GM19238 (cell line): ENCODE measurements at regions not wholly inside any gene's neighbourhood (a gene's known extent, or its start where the extent isn't known, plus 50 kb on each side); places are given as distances from the start of the nearest gene placed in this dataset.

Experiments
- DNase-seq: peaks from one replicate; pipeline ENCODE4 v3.0.0; 2011; ENCODE audit warnings: low spot score; ENCODE audit not compliant: insufficient read length

DNA sequence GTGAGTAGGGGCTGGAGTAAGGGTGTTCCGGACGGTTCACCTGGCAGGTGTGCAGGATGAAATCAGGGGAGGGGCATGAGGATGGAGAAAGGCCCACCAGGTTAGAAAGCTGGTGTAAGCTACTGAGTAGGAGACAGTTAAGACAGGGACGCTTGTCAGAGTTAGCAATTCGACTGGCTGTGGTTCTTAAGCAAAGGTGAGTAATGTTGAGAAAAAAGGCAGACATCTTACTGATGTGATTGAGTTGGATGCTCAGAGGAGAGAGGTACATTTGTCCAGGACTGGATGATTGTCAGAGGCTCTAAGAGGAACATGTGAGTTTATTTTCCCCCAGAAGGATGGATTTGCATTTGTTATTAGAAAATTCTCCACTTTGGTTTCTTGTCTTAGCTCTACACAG, 90.5 kb upstream of the MGAT5 start:
- no peak for DNase-seq

DNA sequence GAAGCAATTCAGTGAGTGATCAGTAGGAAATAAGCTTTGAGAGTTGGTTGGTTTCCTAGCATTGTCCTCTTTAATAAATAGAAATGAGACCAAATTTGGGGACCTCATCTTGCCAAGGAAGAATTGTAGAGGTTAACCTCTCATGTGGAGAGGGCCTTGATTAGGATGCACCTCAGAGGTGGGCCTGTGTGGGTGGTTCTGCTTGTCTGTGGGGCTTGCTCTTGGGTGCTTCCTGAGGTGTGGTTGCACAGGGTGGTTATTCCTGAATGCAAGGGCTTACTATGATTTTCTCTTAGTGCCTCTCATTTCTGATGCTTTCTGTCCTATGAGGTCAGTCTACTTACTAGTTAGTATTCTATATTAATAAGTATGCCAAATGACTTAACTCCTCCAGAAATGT, 89.6 kb upstream of the MGAT5 start:
- DNase-seq: no peak

DNA sequence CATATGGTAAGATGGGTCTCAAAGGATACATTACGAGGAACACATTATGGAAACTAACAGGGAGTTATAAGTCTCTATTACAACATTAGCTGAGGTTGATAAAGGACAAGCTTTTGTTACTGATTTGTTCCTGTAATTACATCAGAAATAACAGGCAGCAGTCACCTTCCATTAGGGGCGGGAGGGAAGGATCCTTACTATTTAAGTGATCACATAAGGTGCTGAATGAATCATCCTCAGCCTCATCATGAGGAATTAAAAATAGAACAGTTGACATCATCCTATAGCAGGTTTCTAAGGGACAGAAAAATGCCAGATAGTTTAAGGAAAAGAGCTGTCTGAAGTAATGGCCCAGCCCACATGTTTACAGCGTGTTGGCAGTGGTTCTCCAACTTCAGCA, 86.9 kb upstream of the MGAT5 start:
- no peak for DNase-seq

DNA sequence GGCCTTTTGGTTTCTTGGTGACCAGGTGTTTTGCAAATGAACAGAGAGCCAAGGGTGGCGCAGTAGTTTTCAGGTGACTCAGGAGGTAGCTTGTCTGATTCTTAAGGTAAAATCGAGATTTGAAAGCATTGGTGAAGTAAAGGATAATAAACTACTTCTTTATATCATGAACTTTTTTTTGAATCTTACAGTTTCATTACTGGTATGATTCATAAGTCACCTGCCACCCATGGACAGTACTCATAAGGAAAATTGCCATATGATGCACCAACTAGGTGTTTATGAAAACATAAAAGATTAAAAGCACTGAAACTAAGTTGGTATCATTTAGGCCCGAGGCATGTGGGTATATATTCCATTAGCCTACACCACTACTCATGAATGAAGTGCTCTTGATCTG, 84.1 kb upstream of the MGAT5 start:
- no peak for DNase-seq

DNA sequence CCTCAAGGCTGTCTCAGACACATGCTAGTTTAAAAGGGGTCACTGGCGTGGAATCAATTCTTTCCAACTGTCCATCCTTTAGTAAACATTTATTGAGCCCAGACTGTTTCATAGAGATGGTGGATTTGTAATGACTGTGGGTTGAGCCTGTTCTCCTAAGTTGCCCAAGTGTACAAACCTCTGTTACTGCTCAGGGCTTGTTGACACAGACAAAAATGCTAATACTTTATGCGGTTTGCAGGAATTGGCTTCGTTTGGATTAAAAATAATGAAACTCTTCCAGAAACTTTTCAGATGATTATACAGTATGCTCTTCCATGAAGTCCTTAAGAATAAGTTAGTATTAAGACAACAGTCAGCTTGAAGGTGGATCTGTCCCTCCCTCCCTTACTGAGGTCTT, 83.6 kb upstream of the MGAT5 start:
- no peak for DNase-seq

DNA sequence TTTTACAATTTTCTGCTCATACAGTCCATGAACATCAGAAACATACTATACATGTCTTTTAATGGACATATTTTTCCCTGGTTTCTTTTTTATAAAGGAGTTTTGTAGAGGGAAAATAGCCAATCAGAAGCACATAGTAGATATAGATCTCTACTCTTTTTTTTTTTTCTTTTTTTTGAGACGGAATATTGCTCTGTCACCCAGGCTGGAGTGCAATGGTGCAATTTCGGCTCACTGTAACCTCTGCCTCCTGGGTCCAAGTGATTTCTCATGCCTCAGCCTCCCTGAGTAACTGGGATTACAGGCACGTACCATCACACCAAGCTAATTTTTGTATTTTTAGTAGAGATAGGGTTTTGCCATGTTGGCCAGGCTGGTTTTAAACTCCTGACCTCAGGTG, 83.2 kb upstream of the MGAT5 start:
- no peak for DNase-seq

DNA sequence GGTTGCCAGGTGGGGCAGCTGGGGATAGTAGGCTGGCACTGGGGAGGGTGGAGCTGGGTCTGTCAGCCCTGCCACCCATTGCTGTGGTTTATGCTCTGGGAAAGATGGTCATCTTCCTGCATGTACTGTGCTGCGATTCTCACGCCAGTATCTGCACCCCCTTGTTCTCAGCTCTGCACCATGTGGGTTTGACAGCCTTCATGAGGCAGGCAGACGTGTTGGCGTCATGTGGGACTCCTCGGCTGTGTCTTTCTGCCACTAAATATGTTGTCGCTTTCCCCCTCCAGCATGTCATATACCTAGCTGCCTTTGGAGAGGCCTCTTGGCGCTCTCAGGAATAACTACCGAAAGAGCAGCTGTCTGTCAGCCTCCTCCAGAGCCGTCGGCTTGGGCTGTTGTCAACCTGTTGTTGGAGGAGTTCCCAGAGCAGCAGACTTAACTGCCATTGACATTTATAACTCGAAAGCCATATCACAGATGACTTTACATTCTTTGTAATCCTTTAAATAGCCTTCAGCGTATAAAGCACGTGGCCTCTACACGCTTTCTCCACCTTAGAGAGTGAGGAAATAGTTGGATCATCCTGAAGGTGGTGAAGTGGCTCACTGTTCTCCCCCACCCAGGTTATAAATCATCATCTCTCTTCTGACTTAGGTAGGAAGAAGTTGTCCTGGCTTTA, 80.4 kb upstream of the MGAT5 start:
- DNase-seq: no peak

DNA sequence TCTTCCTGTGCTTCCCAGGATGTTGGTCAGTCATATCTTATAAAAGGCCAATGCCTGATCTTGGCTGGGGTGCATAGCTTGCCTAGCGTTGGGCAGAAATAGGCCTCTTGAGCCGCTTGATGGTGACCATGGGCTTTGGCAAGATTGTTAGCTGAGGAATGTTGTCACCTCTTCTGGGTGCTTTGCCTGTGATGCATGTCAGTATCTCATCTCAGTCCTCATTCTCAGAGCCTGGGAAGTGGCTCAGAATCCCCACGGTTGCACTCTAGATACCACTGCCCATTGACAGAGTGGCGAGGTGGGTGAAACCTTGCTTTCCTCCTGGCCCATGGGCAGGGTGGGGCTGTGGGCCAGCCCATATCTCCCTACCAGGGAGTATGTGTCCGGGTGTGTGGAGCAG, 79.2 kb upstream of the MGAT5 start:
- DNase-seq: no peak

DNA sequence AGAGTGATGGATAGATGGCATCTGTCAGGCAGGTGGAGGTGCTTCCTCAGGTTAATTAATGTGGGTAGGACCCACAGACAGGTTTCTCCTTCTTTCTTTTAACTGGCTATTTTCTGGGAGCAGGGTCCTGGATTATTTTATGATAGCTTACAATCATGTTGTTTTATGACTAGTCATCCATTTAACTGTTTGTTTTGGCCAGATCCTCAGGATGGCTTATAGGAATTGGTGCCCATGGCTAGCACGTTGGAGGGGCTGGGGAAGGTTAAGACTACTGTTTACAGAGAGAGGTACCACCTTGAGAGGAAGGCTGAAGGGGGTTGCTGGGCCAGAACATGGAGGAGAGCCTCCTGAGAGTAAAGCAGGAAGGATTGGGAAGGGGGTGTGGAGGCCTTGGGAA, 78.0 kb upstream of the MGAT5 start:
- DNase-seq: no peak

DNA sequence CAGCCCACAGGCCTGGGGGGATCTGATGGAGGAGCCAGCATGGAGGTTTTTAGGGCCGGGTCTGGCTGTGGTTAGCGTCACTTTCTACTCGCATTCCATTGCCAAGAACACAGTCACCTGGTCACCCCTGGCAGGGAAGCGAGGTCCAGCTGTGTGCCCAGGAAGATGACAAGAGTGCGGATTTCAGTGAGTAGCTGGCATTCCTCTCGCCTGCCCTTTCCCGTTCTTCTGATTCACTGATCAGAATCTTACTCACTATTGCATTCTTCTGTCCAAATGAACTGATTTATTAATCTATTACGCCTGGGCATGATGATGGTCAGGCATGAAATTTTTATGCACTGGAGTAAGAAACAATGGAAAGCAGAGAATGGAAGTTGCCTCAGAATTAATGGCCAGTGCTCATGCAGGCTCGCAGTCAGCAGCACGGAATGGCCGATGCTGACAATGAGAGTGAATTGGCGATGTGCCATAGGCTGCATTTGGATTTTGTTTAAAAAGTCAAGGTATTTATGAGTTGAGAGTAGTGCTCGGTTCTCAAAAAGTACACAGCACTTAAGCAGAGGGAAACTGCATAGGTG, 76.4 kb upstream of the MGAT5 start:
- no peak for DNase-seq

DNA sequence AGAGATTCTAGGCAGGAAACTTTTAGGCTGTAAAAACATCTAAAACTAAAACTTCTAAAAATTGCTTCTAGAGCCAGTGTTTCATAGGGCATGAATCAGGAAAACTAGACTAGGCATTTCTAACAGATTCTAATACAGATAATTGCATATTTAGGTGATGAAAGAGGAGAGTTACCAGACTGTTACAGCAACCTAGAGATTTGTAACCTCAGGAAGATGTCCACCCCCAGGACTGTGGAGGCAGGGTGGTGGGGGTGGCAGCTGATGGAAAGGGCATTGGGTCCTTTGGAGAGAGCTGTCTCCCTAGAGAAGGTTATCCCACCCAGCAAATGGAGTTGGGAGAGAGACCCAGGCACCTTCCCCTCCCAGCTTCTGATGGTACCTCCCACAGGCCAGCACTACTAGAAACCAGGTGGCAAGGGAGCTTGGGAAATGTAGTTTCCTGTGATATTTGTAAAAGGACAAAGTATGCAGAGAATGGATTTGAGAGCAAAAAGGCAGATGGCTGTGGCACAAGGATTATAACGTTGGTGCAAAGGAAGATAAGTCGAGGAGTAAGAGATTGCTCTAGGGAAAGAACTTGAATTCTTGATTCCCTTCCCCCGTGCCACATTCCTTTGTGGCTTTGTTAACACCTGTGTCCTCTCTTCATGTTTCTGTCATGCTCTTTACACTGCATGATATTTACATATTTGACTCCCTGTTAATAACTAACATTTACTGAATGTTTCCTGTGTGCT, 75.6 kb upstream of the MGAT5 start:
- no peak for DNase-seq

DNA sequence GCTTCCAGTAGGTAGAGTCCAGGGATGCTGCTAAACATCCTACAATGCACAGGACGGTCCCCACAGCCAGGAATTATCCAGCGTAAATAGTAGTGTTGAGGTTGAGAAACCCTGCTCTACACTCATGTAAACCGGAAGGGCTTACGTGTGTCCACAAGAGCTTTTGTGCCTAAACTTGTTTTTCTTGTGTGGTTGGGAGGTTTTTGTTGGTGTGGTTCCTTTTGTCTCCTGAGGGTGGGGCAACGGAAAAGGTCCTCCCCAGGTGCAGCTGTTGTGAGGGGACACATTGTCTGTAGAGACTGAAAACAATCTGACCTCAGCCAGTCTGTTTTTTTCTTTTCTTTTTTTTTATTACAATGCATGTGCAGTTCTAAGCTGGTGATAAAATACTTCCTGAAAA, 72.7 kb upstream of the MGAT5 start:
- no peak for DNase-seq

DNA sequence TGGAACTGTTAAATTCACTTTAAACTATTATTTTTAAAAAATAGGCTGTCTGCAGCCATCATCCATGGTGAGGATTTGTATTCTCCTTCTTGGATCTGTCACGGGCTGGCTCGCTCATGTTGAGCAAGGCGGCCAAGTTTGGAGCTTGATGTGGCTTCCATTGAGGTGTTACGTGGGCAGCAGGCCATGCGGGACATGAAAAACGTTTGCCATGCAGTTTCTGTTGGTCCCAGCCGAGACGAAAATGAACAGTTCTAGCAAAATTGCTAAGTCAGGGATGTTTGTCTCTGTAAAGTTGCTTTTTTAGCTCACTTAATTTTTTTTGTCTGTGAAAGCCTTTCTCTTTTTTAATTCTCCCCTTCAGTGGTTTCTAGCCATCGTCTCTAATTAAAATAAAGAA, 70.2 kb upstream of the MGAT5 start:
- DNase-seq: no peak

DNA sequence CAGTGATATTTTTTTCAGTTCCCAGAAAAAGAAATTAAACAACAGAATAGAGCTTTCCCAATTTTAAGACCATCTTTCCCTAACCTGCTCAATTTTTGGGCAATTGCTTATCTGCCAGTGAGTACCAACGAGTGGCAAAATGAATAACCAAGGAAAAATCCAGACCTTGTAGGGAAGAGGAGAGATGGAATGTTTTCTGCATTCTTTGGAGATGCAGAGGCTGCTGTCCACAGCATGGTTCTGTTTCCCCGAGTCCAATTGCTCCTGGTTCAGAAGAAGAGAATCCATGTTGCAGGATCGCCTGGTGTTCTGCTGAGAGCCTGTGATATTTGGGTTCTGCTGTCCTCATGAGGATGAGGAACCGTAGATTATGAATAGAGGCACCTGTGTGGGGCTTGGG, 68.2 kb upstream of the MGAT5 start:
- DNase-seq: no peak

DNA sequence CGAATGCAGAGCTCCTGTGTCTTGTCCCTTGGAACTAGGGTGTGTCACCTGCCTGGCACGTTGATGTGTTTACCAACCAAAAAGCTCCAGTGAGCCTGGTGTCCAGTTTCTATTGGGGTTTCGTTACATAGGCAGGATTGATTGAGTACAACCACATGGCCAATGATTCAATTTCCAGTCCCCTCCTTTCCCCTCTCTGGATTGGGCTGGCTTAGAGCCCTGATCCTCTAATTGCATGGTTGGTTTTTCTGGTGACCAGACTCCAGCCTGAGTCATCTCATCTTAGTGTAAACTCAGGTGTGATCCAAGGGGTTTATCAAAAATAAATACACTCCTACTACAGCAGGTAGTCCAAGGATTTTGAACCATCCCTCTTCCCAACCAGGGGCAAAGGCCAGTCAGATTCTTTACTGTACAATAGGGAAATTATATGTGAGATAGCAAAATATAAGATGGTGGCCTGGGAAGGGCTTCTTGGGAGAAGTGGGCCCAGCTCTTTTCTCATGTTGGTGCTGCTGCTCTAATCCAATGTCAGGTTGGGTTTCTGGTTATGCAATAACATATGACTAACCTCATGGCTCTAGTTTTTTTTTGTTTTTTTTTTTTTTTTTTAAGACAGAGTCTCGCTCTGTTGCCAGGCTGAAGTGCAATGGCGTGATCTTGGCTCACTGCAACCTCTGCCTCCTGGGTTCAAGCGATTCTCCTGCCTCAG, 64.7 kb upstream of the MGAT5 start:
- DNase-seq: no peak

DNA sequence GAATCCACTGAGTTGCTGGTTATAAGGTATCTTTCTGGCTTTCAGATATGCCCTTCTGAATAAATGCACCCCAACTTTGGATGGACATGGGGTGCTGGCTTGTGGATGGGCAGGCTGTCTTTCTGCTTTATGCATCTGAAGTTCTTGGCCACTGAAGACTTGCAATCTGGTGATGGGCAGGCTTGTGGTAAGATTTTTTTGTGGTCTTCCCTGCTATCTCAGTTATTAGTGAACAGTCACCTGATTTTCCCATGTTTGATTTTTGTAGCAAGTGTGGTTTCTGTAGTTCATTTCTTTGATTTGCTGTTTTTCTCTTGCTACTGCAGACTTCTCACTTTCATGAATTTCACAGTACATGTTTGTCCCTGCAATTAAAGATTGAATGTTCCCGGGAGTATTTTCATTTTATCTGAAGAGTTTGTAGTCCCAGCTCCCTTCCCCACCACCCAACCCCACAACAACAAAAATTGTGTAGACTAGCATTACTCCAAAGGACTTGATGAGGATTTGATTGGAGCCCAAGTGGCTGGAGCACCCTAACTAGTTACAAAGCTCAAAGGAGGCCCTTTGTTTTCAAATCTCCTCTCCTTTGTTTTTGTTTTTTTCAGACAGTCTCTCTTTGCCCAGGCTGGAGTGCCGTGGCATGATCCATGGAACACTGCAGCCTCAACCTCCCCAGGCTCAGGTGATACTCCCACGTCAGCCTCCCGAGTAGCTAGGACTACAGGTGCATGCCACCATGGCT, 63.6 kb upstream of the MGAT5 start:
- no peak for DNase-seq

DNA sequence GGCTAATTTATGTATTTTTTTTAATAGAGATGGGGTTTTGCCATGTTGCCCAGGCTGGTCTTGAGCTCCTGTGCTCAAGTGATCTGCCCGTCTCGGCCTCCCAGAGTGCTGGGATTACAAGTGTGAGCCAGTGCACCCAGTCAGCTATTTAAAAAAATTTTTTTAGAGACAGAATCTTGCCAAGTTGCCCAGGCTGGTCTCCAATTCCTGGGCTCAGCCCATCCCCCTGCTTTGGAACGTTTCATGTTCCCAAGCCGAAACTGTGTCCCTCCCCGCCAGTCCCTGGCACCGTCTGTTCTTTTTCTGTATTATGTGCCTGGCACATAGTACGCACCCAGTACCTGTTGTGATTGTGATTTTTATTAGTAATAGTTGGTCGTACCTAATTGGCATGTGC, 63.1 kb upstream of the MGAT5 start:
- DNase-seq: no peak

DNA sequence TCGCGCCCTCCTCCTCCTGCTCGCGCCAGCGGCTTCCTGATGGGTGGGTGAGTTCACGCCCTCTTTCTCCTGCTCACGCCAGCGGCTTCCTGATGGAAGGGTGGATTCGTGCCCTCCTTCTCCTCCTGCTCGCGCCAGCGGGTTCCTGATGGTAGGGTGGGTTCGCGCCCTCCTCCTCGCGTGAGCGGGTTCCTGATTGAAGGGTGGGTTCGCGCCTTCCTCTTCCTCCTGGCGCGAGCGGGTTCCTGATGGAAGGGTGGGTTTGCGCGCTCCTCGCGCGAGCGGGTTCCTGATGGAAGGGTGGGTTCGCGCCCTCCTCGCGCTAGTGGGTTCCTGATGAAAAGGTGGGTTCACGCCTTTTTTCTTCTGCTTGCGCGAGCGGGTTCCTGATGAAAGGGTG, 62.0 kb upstream of the MGAT5 start:
- no peak for DNase-seq

DNA sequence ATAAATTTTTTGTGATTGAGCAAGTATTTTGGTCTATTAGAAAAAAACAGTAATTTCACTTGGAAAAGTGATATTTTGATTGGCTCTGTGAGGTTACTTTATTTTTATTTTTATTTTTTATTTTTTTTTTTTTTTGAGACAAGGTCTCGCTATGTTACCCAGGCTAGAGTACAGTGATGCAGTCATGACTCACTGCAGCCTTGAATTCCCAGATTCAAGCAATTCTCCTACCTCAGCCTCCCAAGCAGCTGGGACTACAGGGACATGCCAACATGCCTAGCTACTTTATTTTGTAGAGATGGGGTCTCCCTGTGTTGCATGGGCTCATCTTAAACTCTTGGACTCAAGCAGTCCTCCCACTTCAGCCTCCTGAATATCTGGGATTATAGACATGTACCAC, 60.9 kb upstream of the MGAT5 start:
- DNase-seq: no peak

DNA sequence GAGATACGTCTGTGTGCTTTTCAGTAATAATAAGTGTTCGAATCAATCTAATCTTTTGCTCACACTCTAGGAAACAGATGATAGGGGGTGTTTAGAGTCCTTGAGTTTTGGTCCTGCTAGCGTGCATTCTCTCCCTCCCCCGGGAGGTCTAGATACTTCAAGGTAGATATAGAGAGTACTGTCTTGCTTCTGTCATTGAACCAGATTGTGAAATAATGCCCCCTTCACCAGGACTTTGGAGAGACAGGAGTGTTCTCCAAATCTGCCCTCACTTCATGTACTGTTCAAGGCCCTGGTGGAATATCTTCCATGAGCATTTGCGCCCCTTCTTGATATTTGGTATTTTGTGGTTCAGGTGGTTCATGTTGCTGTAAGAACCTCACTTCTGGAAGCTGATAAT, 59.4 kb upstream of the MGAT5 start:
- DNase-seq: no peak

DNA sequence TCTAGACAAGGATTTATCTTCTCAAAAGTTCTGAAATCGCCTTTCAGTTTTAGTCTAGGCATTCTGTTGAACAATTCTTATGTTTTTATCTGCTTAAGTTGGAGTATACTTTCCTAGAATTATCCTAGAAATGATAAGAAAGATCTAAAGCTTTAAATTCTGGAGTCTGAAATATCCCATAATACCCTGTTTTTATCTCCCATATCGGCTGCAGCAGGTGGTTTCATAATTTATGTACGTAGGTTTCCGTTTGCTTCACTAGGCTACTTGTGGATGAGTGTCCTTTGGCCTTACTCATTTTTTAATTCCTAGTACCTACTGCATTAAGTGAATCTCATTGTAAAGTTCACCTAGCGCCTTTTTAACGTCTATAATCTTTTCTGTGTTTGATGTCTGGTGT, 58.5 kb upstream of the MGAT5 start:
- no peak for DNase-seq

DNA sequence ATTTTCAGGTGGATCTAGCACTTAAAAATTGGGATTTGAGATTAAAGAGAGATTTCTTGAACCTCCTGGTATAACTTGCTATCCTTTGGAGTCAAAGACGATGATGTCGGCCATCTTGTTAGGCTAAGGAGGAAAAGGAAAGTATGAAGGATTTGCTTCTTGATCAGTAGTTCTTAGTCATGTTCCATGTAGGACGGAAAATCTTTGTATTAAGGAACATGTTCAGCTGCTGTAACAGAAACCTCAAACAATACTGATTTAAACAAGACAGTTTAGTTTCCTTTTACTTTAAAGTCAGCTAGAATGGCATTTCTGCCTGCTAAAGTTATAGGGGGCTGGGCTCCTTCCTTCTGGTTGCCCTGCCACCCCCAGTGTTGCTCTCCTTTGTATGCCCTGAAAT, 56.4 kb upstream of the MGAT5 start:
- no peak for DNase-seq
